HL-60/S4 treated with phorbol 12-myristate 13-acetate at 8.2 ng/mL for 4 days and 3 days (cell line): ENCODE measurements at regions not wholly inside any gene's neighbourhood (a gene's known extent, or its start where the extent isn't known, plus 50 kb on each side); places are given as distances from the start of the nearest gene placed in this dataset.

ENCODE experiments used
- in situ Hi-C: fragments of 300-500 bp; cut with MboI; formaldehyde crosslinking; loops from 2 replicates; pipeline ENCODE4 v1.15.0; 2022; ENCODE audit warnings: low sequenced_read_pairs

GRCh38 chr5:60267907-60268306 lies 374.4 kb upstream of the PDE4D start:
- in situ Hi-C loops, result no loop called here

- in situ Hi-C loops, result no loop called here
These were observed 369.8 kb upstream of the PDE4D start for GRCh38 chr5:60263346-60263745.

GRCh38 chr5:60262576-60263295 lies 369.2 kb upstream of the PDE4D start:
- in situ Hi-C loops, result no loop called here

GRCh38 chr5:60261732-60262131 lies 368.2 kb upstream of the PDE4D start:
- in situ Hi-C loops, result no loop called here

- in situ Hi-C loops, result no loop called here
These were observed 367.1 kb upstream of the PDE4D start for GRCh38 chr5:60260658-60261057.

- in situ Hi-C loops, result no loop called here
These were observed 366.2 kb upstream of the PDE4D start for GRCh38 chr5:60259730-60260129.

GRCh38 chr5:60257596-60258271 lies 364.2 kb upstream of the PDE4D start:
- in situ Hi-C loops, result no loop called here

GRCh38 chr5:60256546-60256945 lies 363.0 kb upstream of the PDE4D start:
- in situ Hi-C loops, result no loop called here

GRCh38 chr5:60248901-60249300 lies 355.4 kb upstream of the PDE4D start:
- in situ Hi-C loops, result no loop called here

GRCh38 chr5:60243713-60244112 lies 350.2 kb upstream of the PDE4D start:
- in situ Hi-C loops, result no loop called here

- in situ Hi-C loops, result no loop called here
These were observed 338.7 kb upstream of the PDE4D start for GRCh38 chr5:60232036-60232795.

GRCh38 chr5:60230456-60230855 lies 336.9 kb upstream of the PDE4D start:
- in situ Hi-C loops, result no loop called here

- in situ Hi-C loops, result no loop called here
These were observed 336.2 kb upstream of the PDE4D start for GRCh38 chr5:60229691-60230185.

- in situ Hi-C loops, result no loop called here
These were observed 335.1 kb upstream of the PDE4D start for GRCh38 chr5:60228676-60229075.

GRCh38 chr5:60226128-60226527 lies 332.6 kb upstream of the PDE4D start:
- in situ Hi-C loops, result no loop called here

- in situ Hi-C loops, result no loop called here
These were observed 329.8 kb upstream of the PDE4D start for GRCh38 chr5:60223342-60223741.

GRCh38 chr5:60219921-60220320 lies 326.4 kb upstream of the PDE4D start:
- in situ Hi-C loops, result no loop called here

- in situ Hi-C loops, result no loop called here
These were observed 317.3 kb upstream of the PDE4D start for GRCh38 chr5:60210810-60211209.

GRCh38 chr5:60209146-60209840 lies 315.8 kb upstream of the PDE4D start:
- in situ Hi-C loops, result no loop called here

- in situ Hi-C loops, result no loop called here
These were observed 315.2 kb upstream of the PDE4D start for GRCh38 chr5:60208716-60209115.

- in situ Hi-C loops, result no loop called here
These were observed 313.5 kb upstream of the PDE4D start for GRCh38 chr5:60207040-60207439.
